Stimulated activated CD4-positive, alpha-beta T cell treated with anti-CD3 and anti-CD28 coated beads, Interleukin-15, amount 100 ng/mL, for 24 hours (primary cell): ENCODE measurements at regions not wholly inside any gene's neighbourhood (a gene's known extent, or its start where the extent isn't known, plus 50 kb on each side); places are given as distances from the start of the nearest gene placed in this dataset.

Source experiments
- DNase-seq: peaks from one replicate; pipeline ENCODE4 v3.0.0-alpha.2; 2020

DNA sequence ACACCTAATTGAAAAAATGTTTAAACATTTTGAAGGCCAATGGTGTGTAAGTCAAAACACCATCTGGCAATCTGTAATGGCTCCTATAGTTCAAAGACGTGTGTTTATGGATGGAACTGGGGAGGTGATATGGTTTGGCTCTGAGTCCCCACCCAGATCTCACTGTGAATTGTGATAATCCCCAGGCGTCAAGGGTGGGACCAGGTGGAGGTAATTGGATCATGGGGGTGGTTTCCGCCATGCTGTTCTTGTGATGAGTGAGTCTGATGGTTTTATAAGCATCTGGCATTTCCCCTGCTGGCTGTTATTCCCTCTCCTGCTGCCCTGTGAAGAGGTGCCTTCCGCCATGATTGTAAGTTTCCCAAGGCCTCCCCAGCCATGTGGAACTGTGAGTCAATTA is 52.2 kb downstream of the ADRA2C start:
- DNase-seq = no peak

DNA sequence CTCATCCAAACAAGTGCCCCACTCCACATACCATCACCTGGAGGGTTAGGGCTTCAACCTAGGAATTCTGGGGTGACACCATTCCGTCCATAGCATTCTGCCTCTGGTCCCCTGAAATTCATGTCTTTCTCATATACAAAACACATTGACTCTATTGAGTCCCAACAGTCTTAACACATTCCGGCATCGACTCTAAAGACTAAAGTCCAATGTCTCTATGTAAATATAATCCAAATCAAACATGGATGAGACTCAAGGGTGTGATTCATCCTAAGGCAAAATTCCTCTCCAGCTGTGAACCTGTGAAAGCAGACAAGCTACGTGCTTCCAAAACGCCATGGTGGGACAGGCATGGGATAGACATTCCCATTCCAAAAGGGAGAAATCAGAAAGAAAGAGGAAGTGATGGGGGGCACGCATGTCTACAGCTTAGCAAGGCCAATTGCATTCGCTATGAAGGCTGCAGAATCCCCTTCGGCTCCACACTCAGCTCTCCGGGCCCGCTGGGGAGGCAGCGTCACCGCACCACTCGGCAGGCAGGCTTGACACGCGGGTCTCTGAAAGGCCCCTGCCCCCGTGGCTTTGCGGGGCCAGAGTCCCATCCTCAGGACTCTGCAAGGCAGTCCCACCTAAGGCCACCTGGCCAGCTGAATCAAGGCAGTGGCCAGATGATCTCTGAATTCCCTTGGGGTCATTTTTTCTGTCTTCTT is 53.2 kb downstream of the ADRA2C start:
- no peak for DNase-seq

DNA sequence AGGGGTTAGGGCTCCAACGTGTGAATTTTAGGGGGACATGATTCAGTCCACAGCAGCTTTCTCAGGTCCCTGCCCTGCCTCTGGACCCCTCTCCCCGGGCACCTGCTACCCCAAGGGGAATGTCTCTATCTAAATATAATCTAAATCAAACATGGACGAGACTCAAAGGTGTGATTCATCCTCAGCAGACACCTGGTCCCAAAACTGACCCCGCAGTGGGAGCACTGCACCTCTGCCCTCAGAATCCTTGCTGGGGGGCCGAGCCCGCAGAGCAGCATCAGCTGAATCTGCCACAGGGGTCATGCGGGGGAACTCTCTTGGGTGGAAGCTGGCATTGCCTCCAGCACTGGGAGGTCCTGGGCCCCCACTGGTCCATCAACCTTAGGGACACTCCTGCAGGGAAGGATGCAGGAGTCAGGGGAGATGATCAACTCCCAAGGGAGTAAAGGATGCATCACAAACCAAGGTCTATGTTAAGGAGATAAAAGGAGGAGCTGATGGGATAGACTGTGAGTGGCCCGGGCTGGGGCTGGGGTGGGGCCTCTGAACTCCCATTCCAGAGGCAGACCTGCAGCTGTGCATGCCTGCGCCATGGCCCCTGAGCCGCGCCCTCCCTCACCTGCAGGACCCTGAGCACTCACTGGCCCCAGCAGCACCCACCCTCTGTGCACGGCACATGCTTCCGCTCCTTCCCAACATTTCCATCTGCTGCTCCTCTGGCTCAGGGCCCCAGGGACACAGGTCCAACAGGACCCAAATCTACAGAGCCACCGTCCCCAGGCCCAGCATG is 54.0 kb downstream of the ADRA2C start:
- no peak for DNase-seq

DNA sequence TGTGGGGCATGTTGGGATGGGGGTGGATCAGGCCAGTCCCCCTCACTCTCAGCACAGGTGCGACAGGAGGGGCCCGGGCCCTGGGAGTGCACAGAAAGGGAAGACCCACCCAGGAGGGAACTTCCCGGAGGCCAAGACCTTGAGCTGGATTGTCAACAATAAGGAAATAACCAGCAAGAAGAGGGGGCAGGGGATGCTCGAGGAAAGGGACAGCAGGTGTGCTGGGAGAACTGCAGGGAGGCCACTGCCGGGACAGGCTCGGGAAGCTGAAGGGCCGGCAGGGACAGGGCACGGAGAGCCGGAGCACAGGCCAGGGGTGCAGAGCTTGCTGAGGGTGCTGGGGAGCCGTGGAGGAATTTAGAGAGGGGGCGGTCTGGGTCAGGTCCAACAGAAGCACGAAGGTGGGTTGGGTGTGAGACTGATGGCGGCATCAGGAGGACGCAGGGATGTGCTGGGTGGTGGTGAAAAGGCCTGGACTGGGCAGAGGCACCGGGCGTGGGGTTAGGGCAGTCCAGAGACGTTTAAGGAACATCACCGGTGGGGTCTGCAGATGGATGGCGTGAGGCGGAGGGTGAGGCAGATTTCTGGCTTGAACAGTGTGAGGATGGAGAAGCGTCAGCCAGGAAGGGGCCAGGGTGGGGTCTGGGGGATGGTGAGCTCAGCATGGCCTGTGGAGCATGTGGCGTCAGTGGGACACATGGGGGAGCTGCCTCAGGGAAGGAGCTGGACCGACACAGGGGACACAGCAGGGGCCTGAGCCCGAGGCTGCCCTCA is 54.8 kb downstream of the ADRA2C start:
- DNase-seq = no peak

DNA sequence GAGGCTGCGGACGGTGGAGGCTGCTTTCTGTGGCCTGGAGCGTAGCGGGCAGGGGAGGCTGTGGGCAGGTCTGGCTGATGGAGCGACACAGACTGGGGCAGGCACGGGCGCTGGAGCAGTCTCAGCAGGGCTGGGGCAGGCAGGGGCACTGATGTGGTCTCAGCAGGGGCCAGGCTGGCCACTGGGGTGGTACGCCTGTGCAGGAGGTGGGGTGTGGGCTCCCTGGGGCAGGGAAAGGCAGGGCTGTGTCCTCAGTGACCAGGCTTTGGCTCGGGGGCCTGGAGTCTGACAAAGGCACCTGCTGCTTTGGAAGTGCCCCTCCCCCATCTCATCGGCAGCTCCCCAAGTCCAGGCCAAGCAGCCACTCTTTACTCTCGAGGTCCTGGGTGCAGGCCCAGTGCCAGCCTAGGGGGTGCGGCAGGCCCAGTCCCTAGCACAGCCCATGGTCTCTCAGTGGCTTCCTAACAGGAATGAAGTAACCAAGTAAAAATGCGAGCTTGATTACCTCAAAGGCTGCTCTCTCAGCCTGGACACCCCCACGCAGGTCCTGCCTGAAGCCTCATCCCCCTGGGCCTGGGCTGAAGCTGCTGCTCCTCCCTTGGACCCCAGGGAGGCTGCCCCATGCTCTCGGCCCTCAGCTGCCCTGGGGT is 55.5 kb downstream of the ADRA2C start:
- no peak for DNase-seq

DNA sequence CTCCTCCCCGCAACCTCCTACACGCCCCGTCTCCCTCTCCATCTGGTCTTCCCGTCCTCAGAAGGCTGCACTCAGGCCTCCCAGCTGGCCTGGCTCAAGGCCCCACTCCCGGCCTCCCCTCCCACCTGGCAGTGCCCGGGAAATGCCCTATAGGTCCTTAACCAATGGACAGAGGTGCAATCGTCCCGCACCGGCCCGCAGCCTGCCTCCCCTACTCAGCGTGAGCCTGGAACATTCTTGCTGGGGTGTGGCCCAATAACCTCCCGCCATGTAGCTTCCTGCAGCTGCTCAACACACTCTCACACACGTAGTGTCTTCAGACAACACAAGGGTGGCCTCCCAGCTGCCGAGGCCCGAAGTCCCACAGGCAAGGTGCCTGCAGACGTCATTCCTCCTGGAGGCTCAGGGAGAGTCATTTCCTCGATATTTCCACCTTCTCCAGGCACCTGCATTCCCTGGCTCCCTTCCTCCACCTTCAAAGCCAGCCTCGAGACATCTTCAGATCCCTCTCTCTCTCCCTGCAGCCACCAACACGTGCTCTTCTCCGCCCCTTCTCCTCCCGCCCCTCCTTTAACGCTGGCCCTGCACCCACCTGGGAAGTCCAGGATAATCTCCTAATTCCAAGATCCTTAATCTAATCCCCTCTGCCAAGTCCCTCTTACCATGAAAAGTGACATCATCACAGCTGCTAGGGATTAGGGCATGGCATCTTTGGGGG is 56.2 kb downstream of the ADRA2C start:
- DNase-seq = no peak

DNA sequence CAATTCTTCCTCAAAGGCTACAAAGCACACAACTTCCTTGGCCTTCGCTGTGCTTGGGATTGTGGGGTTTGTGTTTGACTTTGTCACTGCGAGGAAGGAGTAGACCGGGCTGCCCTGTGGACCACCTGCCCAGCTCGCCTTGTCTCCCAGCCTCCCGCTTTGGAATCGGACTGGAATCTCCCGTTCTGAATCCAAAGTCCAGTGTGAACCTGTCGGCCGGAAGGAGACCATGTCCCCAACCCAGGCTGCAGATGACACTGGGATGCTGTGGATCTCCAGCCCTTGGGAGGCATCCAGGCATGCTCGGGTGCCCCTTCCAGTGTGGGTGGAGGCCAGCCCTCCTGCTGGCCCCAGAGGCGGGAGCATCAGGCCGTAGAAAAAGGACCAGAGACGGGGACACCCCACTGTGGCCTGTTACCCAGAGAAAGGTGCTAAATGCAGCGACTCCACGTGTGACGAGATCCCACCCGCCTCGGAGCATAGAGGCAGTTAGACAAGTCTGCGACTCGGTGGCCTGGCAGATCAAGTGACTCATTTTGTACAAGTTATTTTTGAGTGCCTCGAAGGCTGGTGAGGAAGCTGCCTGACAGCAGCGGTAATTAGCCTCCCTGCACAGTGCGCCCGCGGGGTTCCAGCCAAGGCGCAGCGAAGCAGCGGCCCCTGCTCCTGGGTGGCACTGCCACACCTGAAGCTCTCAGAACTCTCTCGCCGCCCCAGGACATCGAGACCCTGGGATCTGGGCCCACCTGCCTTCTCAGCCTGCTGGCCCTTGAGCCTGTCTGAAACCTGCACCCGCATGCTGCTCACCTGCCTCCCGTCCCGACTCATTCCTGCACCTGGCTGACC is 57.5 kb downstream of the ADRA2C start:
- no peak for DNase-seq

DNA sequence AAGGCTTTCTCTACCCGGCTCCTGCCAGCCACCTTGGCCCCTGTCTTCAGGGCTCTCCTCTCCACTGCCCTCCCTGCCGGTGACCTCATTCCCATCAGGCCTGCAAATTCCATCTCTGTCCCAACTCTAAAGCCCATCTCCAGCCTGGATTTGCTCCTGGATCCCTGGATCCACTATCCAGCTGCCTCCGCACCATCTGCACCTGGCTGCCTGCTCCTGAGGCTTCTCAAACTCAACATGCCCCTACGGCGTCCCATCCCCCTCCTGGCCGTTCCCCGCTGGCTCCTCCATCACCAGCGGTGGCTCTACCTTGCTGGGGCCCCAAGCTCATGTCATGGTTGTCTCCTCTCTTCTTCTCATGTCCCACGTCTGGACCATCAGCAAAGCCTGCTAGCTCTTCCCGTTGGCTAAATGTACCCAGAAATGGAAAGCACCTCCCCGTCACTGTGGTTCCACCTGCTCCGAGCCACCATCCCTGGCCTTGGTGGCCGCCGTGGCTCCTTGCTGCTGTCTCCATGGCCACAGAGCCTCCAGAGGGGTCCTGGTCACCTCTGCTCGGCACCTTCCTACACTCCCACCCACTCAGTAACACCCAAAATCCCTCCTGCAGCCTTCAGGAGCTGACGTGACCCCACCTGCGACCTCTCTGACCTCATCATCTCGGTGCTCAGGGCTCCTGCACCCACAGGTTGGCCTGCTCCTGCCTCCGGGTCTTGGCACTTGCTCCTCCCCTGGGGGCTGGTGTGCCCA is 58.5 kb downstream of the ADRA2C start:
- DNase-seq = no peak

DNA sequence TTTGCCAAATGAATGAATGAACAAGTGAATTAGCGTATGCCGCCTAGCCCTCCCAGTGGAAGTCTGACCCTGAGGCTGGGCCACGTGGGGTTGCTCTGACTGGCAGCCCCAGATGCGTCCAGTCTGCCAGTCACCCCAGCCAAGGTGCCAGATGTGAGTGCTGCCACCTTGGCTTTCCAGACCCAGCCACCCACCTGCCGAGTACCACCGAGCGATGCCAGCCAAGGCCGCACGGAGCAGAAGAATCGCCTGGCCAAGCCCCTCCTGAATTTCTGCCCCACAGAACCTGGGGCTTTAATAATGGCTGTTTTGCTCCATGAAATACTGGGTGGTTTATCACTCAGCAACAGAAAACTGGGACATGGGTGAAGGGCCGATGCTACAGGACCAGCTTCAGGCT is 59.3 kb downstream of the ADRA2C start:
- DNase-seq = no peak

DNA sequence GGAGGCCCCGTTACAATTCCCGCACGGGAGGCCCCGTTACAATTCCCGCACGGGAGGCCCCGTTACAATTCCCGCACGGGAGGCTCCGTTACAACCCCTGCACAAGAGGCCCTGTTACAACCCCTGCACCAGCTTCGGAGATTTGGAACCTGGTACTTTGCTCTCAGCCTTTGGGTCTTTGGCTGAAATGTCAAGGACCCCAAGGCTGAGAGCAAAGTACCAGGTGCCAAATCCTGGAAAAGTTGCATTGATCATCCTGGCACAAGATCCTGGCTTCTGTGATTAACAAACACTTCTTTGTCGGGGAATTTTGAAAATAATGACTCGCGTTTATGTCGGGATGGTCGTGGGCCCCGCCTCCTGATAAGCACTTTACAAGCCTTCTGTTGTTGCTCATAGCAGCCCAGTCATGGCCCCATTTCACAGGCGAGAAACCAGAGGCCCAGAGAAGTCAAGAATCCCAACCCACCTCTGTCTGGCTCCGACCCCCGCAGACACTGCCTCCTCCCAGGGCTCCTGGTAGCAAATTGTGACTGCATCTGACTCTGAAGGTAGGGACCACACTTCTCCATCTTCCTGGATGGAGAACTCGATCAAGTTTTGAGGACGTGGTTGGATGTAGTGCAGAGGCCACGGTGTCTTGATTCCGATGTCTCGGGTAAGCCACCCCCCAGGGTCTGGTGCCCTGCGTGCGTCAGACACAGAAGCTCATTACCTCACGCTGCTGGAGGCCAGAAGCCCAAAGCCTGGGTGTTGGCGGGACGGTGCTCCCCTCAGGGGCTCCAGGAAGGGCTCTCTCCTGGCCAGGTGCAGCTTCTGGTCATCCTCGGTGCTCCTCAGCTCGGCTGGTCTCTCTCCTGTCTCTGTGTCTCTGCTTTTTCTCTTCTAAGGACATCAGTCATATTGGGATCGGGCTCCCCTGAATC is 60.3 kb downstream of the ADRA2C start:
- DNase-seq = no peak

DNA sequence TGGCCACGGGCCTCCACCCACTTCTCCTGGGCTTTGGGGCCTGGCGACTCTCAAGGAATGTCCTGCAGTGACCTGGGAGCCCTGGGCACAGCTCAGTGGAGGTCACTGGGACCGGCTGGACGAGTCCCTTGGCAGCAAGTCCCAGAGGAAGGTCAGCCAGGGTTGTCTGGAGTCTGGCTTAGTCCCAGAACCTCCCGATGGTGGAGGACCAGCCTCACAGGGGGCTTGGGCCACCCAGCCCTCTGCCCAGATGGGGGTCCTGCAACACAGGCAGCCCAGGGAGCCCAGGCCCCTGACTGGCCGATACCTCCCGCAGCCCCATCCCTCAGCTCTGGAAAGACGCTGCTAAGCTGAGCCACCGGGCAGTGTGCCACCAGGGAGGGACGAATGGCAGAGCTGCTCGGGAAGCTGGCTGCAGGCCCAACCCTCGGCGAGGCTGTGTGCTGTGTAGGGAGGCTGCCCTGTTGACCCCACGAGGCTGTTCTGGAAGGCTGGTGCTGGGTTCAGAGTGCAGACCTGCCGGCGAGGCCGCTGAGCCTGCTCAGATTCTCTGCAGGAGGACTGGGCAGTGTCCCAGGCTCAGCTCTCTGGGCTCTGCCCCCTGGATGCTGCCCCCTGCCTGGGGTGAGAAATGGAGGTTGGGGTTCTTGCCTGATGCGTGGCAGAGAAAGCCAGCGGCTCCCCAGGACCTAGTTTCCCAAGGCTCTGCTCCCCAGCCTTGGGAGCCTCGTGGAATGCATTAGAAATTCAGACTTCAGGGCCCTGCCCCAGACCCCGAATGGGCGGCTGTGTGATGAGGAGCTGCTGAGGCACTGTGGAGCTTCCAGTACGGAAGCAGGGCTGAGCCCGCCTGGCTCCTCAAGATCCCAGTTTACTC is 61.7 kb downstream of the ADRA2C start:
- no peak for DNase-seq

DNA sequence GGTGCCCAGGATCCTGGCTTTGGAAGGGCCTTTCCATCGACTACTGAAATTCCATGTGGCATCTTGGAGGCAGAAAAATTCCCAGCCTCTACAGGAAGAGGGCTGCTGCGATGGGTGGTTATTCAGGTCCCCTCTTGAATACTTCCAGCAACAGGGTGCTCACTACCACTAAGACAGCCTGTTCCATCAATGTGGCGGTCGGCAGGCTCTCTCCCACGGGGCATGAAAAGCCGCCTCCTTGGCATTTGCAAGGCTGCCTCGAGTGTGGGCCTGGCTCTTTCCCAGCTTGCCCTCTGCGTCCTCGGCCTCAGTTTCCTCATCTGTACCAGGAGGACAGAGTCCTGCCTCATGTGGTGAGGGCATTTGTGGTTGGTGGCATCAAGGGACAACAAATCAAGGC is 62.4 kb downstream of the ADRA2C start:
- DNase-seq = no peak

DNA sequence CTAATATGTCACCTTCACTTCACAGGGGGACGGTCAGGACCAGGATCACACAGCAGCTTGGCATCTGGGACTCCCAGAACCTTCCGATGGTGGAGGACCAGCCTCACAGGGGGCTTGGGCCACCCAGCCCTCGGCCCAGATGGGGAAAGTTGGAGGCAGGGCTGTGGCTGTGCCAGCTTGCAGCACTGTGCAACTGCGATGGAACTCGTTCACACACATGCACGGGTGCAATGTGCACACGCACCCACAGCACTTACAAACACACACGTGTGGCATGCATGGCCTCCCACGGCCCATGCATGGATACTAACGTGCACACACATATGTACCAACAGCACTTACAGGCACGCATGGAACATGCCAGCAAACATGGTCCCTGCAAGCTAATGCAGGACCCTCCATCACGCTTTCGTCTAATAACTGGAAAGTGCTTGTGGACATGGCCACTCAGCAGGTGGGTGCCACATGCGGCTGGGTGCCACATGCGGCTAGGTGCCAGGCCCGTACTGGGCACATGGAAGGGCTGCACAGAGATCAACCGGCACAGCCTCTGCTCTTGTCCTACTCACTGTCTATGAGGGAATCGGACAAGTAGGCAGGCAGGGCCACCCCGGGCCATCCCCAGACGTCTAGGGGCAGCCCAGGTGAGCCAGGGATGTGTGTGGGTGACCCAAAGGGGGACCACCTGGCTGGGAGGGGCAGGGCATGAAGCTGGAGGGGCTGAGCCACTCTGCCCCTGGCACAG is 63.2 kb downstream of the ADRA2C start:
- no peak for DNase-seq

DNA sequence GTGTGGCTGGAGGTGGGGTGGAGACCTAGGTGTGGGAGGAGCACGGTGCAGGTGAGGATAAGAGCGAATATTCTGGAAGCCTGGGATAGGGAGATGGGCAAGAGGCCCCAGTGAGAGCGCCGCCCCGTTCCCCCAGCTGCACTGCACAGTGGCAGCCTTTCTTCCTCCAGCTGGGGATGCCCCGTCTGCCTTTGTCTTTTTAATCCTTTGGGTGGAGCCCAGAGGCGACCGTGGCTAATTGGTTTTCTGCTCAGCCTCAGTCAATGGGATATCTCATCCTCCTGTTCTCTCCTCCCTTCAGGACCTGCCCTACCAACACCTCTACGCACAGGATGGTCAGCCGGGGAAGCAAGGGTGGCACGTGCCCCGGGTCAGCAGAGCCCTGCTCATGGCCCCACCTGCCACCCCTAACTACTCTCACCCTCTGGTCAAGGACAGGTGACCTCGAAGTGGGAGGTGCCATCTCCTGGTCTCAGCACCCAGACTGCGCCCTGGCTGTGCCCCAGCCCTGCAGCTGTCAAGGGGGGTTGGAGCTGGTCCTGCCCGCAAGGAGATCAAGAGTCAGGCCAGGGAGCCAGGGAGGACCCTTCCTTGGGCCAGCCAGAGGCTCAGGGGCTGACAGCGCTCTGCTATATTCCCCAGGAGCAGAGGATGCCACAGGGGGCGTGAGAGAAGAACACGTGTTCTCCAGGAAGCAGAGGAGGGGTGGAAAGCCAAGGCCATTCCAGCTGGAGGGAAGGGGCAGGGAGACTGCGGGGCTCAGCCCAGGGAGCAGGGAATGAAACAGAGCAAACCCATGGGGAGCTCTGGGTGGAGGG is 64.0 kb downstream of the ADRA2C start:
- no peak for DNase-seq

DNA sequence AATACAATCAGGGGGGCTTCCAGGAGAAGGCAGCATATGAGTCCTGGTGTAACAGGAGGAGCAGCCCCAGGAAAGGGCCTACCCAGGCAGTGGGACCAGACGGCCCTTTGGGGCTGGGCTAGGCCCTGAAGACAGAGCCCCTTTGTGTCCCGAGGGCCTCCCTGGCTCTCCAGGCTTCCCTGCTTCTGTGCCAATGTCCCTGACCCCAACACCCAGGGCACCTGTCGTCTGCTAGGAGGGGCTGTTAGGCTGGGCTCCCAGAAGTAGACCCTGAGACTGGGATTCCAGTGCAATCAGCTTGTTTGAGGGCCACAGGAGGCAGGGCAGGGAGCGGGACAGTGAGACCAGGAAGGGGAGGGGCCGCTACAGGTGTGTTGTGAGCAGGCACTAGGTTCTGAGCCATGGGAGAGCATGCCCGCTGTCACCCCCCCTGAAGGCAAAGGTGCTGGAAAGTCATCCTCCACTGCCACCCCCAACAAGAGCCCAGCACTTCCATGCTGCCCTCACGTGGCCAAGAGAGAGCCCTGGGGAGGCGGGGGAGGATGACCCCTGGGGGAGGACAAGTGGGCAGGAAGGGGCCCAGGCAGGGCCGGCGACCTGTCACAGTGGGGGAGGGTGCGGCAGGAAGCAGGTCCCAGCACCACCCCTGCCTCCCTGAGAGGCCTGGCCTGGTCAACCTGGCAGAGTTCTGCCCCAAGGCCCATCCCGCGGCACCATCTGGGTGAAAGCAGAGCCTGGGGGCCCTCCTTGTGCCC is 64.8 kb downstream of the ADRA2C start:
- no peak for DNase-seq

DNA sequence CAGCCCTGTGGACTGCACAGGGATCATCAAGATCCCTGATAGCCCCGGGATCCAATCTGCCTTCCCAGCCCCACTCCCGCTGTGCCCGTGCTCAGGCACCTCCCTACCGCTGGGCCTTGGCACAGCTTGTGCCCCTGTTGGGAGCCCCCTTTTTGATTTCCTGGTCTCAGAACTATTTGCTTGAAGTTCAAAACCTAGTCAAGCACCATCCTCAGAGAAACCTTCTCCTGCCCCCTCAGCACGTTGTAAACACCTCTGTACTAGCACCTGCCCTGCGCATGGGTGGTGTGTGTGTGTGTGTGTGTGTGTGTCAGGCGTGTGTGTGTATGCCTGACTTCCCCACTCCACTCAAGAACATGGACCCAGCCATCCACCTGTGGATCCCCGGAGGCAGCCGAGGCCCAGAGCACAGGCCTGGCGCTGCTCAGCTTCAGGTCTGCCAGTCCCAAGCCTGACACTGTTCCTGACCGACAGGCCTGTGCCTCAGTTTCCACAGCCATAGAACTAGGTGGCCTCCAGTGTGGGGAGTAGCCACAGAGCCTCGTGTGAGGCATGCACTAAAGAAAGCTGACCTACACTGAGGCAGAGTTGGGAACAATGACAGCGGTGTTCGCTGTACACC is 65.5 kb downstream of the ADRA2C start:
- DNase-seq = no peak
